ENCODE measurements at regions not wholly inside any gene's neighbourhood (a gene's known extent, or its start where the extent isn't known, plus 50 kb on each side); places are given as distances from the start of the nearest gene placed in this dataset.

GRCh38 chr10:88082806-88083596, 219.6 kb downstream of the PTEN start (continued):
- TF ChIP-seq NRF1 (conservative IDR thresholded peaks at IDR 0.05; ENCODE audit: low read depth, low read length): no peak
- TF ChIP-seq EZH2 (IDR thresholded peaks at IDR 0.05; ENCODE audit: borderline replicate concordance, control insufficient read depth, low read depth, low read length): no peak
- TF ChIP-seq KDM1A (IDR thresholded peaks at IDR 0.05; ENCODE audit: borderline replicate concordance): no peak
- TF ChIP-seq HDAC6 (IDR thresholded peaks at IDR 0.05; ENCODE audit: unreplicated experiment): no peak
- TF ChIP-seq E2F4 (IDR thresholded peaks at IDR 0.05; ENCODE audit: low read depth, low read length): no peak
- TF ChIP-seq JUNB (IDR thresholded peaks at IDR 0.05): peak; percentile 46
- TF ChIP-seq RCOR1 (conservative IDR thresholded peaks at IDR 0.05; ENCODE audit: low read depth, low read length): no peak
- TF ChIP-seq CREB1 (IDR thresholded peaks at IDR 0.05; ENCODE audit: low read depth): no peak
- TF ChIP-seq TARDBP (IDR thresholded peaks at IDR 0.05; ENCODE audit: borderline replicate concordance): no peak
- 0 out of 2 replicates have a peak, but pooled peaks have one; percentile 26 for TF ChIP-seq IKZF1 (conservative IDR thresholded peaks at IDR 0.05)
- 0 out of 2 replicates have a peak, but pooled peaks have one; percentile 32 for TF ChIP-seq GATAD2B (conservative IDR thresholded peaks at IDR 0.05; ENCODE audit: low read depth)
- no peak for TF ChIP-seq RAD51 (IDR thresholded peaks at IDR 0.05)
- TF ChIP-seq ZBTB40 (IDR thresholded peaks at IDR 0.05; ENCODE audit: borderline replicate concordance): no peak
- TF ChIP-seq RFX5 (IDR thresholded peaks at IDR 0.05; ENCODE audit: low read depth, low read length): no peak
- 0 out of 2 replicates have a peak, but pooled peaks have one; percentile 30 for TF ChIP-seq CHD2 (IDR thresholded peaks at IDR 0.05; ENCODE audit: borderline replicate concordance, low read depth, low read length)
- no peak for TF ChIP-seq NFXL1 (IDR thresholded peaks at IDR 0.05; ENCODE audit: borderline replicate concordance)
- no peak for TF ChIP-seq CHD4 (IDR thresholded peaks at IDR 0.05)
- TF ChIP-seq MTA3 (IDR thresholded peaks at IDR 0.05; ENCODE audit: borderline replicate concordance, low read length): no peak
- peak; percentile 56 for TF ChIP-seq NFIC (IDR thresholded peaks at IDR 0.05; ENCODE audit: low read depth, low read length)
- 0 out of 2 replicates have a peak, but pooled peaks have one; percentile 36 for TF ChIP-seq DPF2 (IDR thresholded peaks at IDR 0.05)
- 0 out of 2 replicates have a peak, but pooled peaks have one; percentile 20 for TF ChIP-seq TCF3 (IDR thresholded peaks at IDR 0.05; ENCODE audit: borderline replicate concordance, insufficient read depth, low read depth, low read length)
- peak; percentile 42; the same call in 1 of the 2 replicates for TF ChIP-seq RELB (IDR thresholded peaks at IDR 0.05; ENCODE audit: low read depth)
- no peak for TF ChIP-seq RB1 (IDR thresholded peaks at IDR 0.05; ENCODE audit: borderline replicate concordance)

Measured in GM12878 (cell line).